Neural cell (in vitro differentiated cells): ENCODE measurements at regions not wholly inside any gene's neighbourhood (a gene's known extent, or its start where the extent isn't known, plus 50 kb on each side); places are given as distances from the start of the nearest gene placed in this dataset.

Experiments used
- EZH2 ChIP-seq: fragments of 200-600, 300-800 bp; shearing (Covaris generic), sonication (generic); IDR thresholded peaks from 2 replicates; pipeline ENCODE4 v1.6.1; 2014; ENCODE audit warnings: antibody characterized with exemption, low read length, borderline replicate concordance, mild to moderate bottlenecking; ENCODE audit not compliant: insufficient read depth, poor library complexity, severe bottlenecking
- POLR2AphosphoS5 ChIP-seq: IDR thresholded peaks from 2 replicates; pipeline ENCODE4 v1.6.1; 2012
- SMC3 ChIP-seq: fragments of 450-650 bp; conservative IDR thresholded peaks from 2 replicates; pipeline ENCODE4 v1.6.1; 2014; ENCODE audit warnings: antibody characterized with exemption, mild to moderate bottlenecking, moderate library complexity; ENCODE audit not compliant: poor library complexity
- TAF1 ChIP-seq: IDR thresholded peaks from 2 replicates; pipeline ENCODE4 v1.6.1; 2012; ENCODE audit warnings: low read depth
- TF ChIP-seq, protein P1 (sequence below): IDR thresholded peaks from 2 replicates; pipeline ENCODE4 v1.6.1; 2012; ENCODE audit warnings: borderline replicate concordance
- TF ChIP-seq, protein P2 (sequence below): fragments of 450-650 bp; IDR thresholded peaks from 2 replicates; pipeline ENCODE4 v1.5.1; 2014; ENCODE audit warnings: antibody characterized with exemption, mild to moderate bottlenecking, moderate library complexity; ENCODE audit not compliant: poor library complexity, severe bottlenecking

DNA sequence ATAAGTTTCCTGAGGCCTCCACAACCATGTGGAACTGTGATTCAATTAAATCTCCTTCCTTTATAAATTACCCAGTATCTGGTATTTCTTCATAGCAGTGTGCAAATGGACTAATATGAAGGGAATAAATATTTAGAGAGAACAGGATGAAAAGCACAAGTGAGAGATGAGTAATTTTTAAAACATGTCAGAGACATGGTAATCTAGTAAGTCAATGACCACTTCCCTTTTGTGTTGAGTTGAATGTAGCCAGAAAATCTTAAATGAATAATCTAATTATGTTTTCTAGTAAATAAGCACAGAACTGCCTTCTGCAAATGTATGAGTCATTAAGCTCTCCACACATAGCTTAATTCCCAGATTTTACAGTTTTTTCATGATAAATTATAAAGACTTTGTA is 524.1 kb upstream of the SLITRK5 start:
- TF ChIP-seq, protein P1, sequence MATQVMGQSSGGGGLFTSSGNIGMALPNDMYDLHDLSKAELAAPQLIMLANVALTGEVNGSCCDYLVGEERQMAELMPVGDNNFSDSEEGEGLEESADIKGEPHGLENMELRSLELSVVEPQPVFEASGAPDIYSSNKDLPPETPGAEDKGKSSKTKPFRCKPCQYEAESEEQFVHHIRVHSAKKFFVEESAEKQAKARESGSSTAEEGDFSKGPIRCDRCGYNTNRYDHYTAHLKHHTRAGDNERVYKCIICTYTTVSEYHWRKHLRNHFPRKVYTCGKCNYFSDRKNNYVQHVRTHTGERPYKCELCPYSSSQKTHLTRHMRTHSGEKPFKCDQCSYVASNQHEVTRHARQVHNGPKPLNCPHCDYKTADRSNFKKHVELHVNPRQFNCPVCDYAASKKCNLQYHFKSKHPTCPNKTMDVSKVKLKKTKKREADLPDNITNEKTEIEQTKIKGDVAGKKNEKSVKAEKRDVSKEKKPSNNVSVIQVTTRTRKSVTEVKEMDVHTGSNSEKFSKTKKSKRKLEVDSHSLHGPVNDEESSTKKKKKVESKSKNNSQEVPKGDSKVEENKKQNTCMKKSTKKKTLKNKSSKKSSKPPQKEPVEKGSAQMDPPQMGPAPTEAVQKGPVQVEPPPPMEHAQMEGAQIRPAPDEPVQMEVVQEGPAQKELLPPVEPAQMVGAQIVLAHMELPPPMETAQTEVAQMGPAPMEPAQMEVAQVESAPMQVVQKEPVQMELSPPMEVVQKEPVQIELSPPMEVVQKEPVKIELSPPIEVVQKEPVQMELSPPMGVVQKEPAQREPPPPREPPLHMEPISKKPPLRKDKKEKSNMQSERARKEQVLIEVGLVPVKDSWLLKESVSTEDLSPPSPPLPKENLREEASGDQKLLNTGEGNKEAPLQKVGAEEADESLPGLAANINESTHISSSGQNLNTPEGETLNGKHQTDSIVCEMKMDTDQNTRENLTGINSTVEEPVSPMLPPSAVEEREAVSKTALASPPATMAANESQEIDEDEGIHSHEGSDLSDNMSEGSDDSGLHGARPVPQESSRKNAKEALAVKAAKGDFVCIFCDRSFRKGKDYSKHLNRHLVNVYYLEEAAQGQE, result no peak
- TF ChIP-seq, protein P2, sequence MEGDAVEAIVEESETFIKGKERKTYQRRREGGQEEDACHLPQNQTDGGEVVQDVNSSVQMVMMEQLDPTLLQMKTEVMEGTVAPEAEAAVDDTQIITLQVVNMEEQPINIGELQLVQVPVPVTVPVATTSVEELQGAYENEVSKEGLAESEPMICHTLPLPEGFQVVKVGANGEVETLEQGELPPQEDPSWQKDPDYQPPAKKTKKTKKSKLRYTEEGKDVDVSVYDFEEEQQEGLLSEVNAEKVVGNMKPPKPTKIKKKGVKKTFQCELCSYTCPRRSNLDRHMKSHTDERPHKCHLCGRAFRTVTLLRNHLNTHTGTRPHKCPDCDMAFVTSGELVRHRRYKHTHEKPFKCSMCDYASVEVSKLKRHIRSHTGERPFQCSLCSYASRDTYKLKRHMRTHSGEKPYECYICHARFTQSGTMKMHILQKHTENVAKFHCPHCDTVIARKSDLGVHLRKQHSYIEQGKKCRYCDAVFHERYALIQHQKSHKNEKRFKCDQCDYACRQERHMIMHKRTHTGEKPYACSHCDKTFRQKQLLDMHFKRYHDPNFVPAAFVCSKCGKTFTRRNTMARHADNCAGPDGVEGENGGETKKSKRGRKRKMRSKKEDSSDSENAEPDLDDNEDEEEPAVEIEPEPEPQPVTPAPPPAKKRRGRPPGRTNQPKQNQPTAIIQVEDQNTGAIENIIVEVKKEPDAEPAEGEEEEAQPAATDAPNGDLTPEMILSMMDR, result no peak
- no peak for TF ChIP-seq POLR2AphosphoS5
- TF ChIP-seq SMC3, result no peak
- TF ChIP-seq EZH2, result no peak
- TF ChIP-seq TAF1, result no peak
